Inflammatory macrophage treated with lipopolysaccharide for 4 hours (primary cell): ENCODE measurements at regions not wholly inside any gene's neighbourhood (a gene's known extent, or its start where the extent isn't known, plus 50 kb on each side); places are given as distances from the start of the nearest gene placed in this dataset.

ENCODE experiments used
- DNase-seq: peaks from one replicate; pipeline ENCODE4 v3.0.0-alpha.2; 2020

DNA sequence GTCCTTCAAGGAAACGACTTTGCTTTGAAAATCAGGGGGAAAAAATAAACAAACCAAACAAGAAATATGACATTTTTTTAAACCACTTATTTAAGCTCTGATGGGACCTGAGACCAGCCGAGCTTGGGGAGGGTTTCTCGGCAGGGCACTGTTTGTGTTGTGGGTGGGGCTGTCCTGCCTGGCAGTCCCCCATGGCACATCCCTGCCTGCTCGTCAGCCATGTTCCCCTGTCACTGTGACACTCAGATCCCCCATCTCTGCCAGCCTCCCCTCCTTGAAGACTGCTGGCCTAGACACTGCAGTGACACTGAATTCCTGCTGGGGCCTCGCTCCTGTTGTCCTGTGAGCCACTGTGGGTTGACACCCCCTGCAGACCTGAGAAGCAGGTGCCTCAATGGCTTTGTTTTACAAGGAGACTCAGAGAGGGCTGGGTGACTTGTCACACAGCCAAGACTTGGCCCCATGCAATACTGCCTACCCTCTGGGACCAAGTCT is 95.1 kb upstream of the PTPN1 start:
- no peak for DNase-seq

- DNase-seq, result no peak
Measured at GRCh38 chr20:50415516-50416268, 94.5 kb upstream of the PTPN1 start.

- DNase-seq, result no peak
Measured at GRCh38 chr20:50416269-50417022, 93.7 kb upstream of the PTPN1 start.

DNA sequence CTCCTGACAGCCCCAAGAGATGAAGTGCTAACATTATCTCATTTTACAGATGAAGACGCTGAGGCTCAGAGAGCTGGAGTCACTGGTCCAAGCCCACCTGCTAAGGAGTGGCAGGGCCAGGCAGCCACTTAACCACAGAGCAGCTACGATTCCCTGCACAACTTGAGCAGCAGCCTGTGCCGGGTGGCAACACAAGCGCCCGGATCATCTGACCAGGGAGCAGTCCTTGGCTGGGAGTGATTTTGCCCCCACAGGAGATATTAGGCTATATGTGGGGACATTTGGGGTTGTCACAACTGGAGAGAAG is 93.2 kb upstream of the PTPN1 start:
- DNase-seq, result no peak

GRCh38 chr20:50417484-50418235 is 92.5 kb upstream of the PTPN1 start:
- DNase-seq, result no peak

GRCh38 chr20:50418890-50419642 is 91.1 kb upstream of the PTPN1 start:
- DNase-seq, result no peak

DNA sequence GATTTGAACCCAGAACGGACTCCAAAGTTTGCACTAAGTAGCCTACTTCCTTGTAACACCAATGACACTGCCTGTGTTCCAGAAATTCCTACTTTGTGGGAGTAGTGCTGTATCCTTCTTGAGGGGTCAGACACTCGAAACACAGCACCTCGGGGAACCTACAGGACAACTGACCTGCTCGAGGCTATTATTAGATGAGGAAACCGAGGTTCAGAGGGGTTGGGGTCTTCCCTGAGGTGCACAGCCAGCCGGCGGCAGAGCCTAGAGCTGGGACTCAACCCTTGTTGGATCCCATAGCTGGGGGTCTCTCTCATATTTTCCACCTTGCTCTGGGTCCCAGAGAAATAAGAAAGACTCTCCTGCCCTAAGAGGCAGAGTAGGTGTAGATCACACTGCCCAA is 89.8 kb upstream of the PTPN1 start:
- no peak for DNase-seq

GRCh38 chr20:50421356-50422340 is 88.5 kb upstream of the PTPN1 start:
- no peak for DNase-seq

- no peak for DNase-seq
Measured at GRCh38 chr20:50423758-50424157, 86.4 kb upstream of the PTPN1 start.

DNA sequence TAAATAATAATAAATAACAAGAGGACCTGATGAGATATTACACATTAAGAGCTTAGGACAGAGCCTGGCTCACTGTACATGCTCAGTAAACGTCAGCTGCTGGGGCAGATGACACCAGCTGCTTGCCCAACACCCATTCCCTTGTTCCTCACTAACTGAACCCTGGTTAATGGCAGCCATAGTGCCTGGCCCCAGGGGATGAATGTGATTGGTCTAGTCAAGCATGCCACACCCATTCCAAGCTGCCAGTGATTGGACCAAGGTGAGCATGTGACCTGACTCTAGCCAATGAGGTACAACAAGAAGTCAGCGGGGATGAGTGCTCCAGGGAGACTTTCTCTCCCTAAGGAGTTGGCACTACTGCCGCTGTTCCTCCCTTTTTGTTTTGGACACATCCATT is 85.1 kb upstream of the PTPN1 start:
- DNase-seq, result peak; percentile 71

DNA sequence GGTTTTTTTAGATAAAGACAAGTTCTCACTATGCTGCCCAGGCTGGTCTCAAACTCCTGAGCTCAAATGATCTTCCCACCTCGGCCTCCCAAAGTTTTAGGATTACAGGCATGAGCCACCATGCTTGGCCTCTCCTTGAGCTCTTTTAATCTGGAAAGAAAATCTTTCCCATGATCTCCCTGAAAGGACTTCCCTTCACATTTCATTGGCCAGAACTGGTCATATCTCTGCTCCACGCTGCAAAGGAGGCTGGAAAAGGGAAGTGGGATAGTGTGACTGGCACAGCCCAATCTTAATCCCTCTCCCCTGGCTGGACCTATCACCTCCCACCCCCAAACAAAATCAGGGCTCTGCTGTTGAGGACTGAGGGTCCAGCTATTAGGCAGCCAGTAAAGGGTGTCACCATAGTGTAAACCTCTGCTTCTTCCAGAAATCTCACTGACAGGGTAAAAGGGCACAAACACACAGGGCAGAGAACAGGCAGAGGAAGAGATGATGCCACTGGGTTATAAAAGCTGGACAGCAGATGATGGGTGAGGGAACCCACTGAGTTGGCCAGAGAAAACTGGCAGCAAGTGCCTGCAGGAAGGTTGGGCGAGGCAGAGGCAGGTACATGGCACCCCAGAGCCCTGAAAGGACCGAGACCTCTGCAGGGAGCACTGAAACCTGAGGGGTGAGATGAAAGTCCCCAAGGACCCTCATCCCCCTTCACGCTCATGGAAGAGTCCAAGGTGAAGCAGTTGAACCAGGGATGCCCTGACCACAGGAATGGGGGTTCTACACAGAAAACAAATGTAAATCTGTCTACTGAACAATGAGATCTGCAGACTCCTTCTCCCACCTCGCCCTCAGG is 83.1 kb upstream of the PTPN1 start:
- DNase-seq, result peak; percentile 63

DNA sequence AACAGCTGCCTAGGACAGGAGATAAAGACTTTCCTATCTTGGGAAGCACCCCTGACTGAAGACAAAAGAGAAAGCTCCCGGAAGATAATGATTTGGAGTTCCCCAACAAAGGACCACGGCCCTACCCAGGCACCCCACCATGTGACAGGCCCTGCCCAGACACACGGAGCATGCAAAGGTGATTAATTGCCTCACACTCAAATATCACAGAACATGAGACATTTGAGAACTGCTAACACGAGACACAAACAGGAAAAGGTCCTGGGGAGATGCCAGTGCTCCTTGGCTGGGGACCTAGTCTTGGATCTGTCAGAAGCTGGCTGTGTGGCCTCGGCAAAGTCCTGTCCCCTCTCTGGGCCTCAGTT is 82.5 kb upstream of the PTPN1 start:
- DNase-seq, result no peak

DNA sequence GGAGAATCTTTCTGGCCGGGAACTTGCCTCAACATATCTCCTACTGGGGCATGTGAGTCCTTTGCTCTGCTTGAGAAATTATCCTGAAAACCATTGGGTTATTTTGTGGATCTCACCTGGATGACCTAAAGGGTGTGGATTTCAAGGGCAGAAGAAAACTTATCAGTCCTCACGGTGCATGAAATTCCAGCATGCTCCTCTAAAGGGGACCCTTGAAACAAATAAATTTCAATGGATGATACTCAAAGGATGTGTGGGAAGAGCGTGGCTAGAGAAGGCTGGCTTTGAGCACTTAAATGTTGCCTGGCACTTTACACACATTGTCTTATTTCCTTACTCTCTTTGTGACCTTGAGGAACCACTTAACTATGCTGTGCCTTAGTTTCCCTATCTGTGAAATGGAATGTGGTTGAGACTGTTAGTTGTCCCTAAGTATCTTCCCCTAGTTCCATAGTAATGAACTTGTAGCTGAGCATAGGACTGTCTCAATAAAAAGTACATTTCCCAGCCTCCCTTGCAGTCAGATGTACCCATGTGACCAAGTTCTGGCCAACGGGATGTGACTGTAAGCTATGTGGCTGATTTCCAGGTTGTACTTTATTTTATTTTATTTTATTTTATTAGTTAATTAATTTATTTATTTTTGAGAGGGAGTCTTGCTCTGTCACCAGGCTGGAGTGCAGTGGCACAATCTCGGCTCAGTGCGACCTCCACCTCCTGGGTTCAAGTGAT is 81.9 kb upstream of the PTPN1 start:
- DNase-seq, result no peak

DNA sequence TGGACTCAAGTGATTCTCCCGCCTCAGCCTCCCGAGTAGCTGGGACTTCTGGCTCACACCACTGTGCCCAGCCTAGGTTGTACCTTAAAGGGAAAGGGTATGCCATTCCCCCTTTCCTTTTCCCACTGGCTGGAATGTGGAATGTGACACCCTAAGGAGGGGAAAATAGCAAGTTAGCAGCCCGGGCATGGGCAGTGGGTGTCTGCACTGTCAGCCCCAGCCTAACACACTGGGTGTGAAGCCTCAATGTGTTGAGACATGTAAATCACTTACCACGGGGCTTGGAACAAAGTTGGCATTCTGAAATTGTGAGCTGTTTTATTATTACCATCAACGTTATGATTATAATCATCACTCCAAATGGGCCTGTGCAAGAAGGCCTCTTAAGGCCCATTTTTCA is 80.8 kb upstream of the PTPN1 start:
- DNase-seq, result no peak

DNA sequence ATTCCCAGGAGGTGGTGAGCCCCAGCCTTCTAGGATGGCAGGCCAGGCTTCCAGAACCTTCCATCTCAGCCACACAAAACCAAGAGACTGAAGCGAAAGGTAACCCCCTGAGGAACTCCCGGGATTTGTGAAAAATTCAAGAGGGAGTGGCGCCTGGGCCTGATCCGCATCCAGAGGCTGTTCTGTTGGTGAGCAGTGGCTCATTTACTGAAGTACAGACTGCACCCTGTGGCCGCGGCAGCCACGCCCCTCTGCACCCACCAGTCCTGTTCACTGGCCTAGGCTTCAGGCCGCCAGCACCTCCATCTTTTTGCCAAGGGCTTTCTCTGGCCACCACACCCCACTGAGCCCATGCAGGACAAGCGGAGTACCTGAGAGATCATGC is 79.1 kb upstream of the PTPN1 start:
- DNase-seq, result no peak

DNA sequence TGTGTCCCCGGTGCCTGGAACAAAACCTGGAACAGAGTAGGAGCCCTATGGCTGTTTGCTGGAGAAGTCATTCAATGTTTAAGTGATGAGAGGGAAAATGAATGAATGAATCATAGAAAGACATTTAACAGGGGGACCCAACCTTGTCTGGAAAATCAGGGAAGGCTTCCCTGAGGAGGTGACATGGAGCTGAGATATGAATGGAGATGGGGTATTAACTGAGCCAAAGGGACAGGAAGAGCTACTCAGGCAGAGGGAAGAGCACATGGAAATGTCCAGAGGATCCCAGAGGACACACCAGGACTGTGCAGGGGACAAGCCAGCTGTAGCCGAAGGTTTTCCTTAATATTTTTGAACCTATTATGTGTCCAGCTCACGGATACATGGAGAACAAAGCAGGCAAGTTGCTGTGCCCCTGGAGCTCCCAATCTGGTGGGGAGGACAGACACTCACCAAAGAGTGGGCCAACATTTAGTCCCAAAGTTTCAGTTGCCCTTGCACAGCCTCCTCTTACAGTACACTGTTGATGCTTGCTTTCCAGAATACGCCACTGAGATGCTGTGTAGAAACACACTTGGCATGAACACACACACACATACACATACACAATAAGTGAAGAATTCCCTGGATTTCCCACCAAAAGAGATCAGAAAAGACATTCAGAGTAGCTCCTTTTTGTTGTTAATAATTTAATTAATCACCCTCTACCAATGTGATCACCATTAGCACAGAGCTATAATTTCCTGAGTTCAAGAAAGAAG is 77.0 kb upstream of the PTPN1 start:
- DNase-seq, result no peak

GRCh38 chr20:50434321-50434652 is 75.9 kb upstream of the PTPN1 start:
- DNase-seq, result no peak

DNA sequence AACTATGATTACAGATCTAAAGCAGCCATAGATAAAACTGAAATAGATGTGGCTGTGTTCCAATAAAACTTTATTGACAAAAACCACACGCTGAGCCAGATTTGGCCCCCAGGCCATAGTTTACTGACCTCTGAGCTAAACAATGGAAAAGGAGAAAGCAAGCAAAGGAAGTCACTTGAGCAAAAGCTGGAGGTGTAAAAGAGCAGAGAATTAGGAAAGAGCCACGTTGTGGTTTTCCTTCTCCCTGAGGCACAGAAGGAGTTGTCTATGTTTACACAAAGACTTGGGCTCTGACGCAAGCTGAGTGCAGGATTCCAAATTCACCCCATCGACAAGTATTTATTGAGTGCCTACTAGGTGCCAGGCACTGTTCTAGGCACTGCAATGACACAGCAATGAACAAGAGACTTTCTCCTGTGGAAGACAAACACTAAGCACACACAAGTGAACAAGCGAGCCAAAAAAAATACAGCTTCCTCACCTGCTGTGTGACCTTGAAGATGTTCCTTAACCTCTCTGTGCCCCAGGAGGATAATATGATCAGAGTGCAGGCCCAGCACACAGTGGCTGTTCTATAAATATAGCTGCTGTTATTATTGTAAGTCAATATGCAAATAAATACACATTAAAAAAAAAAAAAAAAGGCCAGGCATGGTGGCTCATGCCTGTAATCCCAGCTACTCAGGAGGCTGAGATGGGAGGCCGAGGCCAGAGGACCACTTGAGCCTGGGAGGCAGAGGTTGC is 75.4 kb upstream of the PTPN1 start:
- DNase-seq, result peak; percentile 82
